GM12872 (cell line): ENCODE measurements at regions not wholly inside any gene's neighbourhood (a gene's known extent, or its start where the extent isn't known, plus 50 kb on each side); places are given as distances from the start of the nearest gene placed in this dataset.

Experiments used
- CTCF ChIP-seq: IDR thresholded peaks from 3 replicates; pipeline ENCODE4 v1.5.1; 2011; ENCODE audit warnings: low read depth, mild to moderate bottlenecking, low read length, moderate library complexity; ENCODE audit not compliant: insufficient read depth

- no peak for TF ChIP-seq CTCF
Measured at GRCh38 chr4:33850371-33850902, 2393.9 kb downstream of the ARAP2 start.

GRCh38 chr4:33864290-33864859 lies 2379.9 kb downstream of the ARAP2 start:
- no peak for TF ChIP-seq CTCF

- TF ChIP-seq CTCF: no peak
Measured at GRCh38 chr4:33873791-33874190, 2370.5 kb downstream of the ARAP2 start.

GRCh38 chr4:33878710-33879109 lies 2365.6 kb downstream of the ARAP2 start:
- TF ChIP-seq CTCF: no peak

GRCh38 chr4:33881176-33881575 lies 2363.1 kb downstream of the ARAP2 start:
- no peak for TF ChIP-seq CTCF

GRCh38 chr4:33882246-33882990 lies 2361.9 kb downstream of the ARAP2 start:
- TF ChIP-seq CTCF: no peak

GRCh38 chr4:33883111-33883510 lies 2361.2 kb downstream of the ARAP2 start:
- TF ChIP-seq CTCF: no peak
